Nephron (organoid): ENCODE measurements at regions not wholly inside any gene's neighbourhood (a gene's known extent, or its start where the extent isn't known, plus 50 kb on each side); places are given as distances from the start of the nearest gene placed in this dataset.

Experiments used
- H3K27ac Mint-ChIP-seq, 3 experiments: 2 replicates each; pipeline ENCODE4 v1.8.0; 2020; ENCODE audit warnings: mixed read lengths in 3 of 3, mild to moderate bottlenecking in 2 of 3, moderate library complexity in 1 of 3
- H3K27me3 Mint-ChIP-seq: 2 replicates; pipeline ENCODE4 v1.8.0; 2021; ENCODE audit warnings: low read depth, mild to moderate bottlenecking, moderate library complexity, mixed read lengths
- H3K36me3 Mint-ChIP-seq: 2 replicates; pipeline ENCODE4 v1.8.0; 2020; ENCODE audit warnings: low read depth, mixed read lengths
- H3K4me1 Mint-ChIP-seq: 2 replicates; pipeline ENCODE4 v1.8.0; 2020; ENCODE audit warnings: mixed read lengths
- H3K4me3 Mint-ChIP-seq, 3 experiments: 2 replicates each; pipeline ENCODE4 v1.8.0; 2020; ENCODE audit warnings: mild to moderate bottlenecking in 3 of 3, mixed read lengths in 3 of 3, moderate library complexity in 2 of 3
- H3K9me3 Mint-ChIP-seq: 2 replicates; pipeline ENCODE4 v1.8.0; 2020; ENCODE audit warnings: mixed read lengths
- TF ChIP-seq, protein P1 (sequence below), 3 experiments: fragments of 200-600 bp; sonication (generic); IDR thresholded peaks; one replicate each; pipeline ENCODE4 v1.5.0; 2021; ENCODE audit warnings: antibody characterized with exemption in 3 of 3; ENCODE audit not compliant: unreplicated experiment in 3 of 3

DNA sequence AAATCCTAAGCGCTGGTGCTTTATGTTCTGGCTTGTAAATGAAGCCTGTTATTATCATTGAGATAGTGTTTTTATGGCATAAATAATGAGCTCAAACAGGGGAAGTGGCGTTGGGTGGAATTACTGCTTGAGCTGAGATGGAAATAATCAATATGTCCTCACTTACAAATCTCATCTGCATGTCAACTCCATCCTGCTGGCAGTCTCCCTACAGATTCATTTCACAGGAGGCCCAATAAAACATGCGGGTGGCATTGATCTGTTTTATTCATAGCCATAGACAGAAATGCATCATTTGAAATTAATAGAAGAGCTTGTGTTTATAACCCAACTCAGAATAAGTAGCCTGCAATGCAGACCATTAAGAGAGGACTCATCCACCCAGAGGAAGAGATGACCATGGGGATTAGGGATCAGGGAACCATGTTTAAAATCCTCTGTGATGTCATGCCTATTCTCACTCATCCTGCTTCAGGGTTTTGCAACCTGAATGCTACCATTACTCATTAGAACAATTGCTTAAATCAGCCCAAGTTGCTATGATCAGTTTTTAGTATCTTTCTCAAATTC lies 680.4 kb downstream of the TLR4 start:
- H3K4me1 Mint-ChIP-seq: no peaks in the 10 kb centered on the region
- H3K4me3 Mint-ChIP-seq: no peak overlapping the region
- no peak overlapping the region for H3K27ac Mint-ChIP-seq

GRCh38 chr9:118395415-118395814 lies 691.2 kb downstream of the TLR4 start:
- no peak overlapping the region for H3K4me3 Mint-ChIP-seq
- TF ChIP-seq, protein P1, sequence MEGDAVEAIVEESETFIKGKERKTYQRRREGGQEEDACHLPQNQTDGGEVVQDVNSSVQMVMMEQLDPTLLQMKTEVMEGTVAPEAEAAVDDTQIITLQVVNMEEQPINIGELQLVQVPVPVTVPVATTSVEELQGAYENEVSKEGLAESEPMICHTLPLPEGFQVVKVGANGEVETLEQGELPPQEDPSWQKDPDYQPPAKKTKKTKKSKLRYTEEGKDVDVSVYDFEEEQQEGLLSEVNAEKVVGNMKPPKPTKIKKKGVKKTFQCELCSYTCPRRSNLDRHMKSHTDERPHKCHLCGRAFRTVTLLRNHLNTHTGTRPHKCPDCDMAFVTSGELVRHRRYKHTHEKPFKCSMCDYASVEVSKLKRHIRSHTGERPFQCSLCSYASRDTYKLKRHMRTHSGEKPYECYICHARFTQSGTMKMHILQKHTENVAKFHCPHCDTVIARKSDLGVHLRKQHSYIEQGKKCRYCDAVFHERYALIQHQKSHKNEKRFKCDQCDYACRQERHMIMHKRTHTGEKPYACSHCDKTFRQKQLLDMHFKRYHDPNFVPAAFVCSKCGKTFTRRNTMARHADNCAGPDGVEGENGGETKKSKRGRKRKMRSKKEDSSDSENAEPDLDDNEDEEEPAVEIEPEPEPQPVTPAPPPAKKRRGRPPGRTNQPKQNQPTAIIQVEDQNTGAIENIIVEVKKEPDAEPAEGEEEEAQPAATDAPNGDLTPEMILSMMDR (IDR thresholded peaks at IDR 0.05; ENCODE audit: unreplicated experiment in 3 of 3): no peak
- no peaks in the 10 kb centered on the region for H3K27me3 Mint-ChIP-seq
- no peaks in the 10 kb centered on the region for H3K4me1 Mint-ChIP-seq
- no peaks in the 10 kb centered on the region for H3K9me3 Mint-ChIP-seq
- H3K36me3 Mint-ChIP-seq: no peaks in the 10 kb centered on the region
- H3K27ac Mint-ChIP-seq: no peak overlapping the region

More for the DNA sequence above, 680.4 kb downstream of the TLR4 start:
- Mint-ChIP-seq H3K27me3 (no peaks in the 10 kb centered on the region), H3K9me3 (no peaks in the 10 kb centered on the region), H3K36me3 (no peaks in the 10 kb centered on the region)
- TF ChIP-seq, protein P1 (IDR thresholded peaks at IDR 0.05; ENCODE audit: unreplicated experiment in 3 of 3): no peak

DNA sequence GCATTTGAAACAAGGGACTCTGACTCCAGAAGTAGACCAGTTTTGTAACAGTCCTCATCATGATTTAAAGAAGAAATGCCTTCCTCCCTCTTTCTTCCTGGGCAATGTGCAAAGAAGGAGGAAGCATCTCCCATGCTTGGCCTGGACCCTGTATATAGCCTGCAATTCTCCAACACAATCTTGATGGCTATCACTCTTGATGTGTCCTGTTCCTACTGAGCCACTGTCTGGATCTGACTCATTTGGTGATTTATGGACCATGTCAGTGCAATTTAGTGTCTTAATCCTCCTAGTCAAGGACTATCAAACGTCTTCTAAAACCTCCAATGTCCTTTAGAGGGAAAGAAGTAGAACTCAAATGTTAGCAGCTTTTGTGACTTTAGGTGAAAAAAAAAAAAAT lies 697.3 kb downstream of the TLR4 start:
- H3K4me3 Mint-ChIP-seq: no peak overlapping the region
- TF ChIP-seq, protein P1 (IDR thresholded peaks at IDR 0.05; ENCODE audit: unreplicated experiment in 3 of 3): no peak
- no peak overlapping the region for H3K27ac Mint-ChIP-seq
- H3K27me3 Mint-ChIP-seq: no peaks in the 10 kb centered on the region
- H3K4me1 Mint-ChIP-seq: no peaks in the 10 kb centered on the region
- no peaks in the 10 kb centered on the region for H3K36me3 Mint-ChIP-seq
- H3K9me3 Mint-ChIP-seq: no peaks in the 10 kb centered on the region

- H3K9me3 Mint-ChIP-seq: no peaks in the 10 kb centered on the region
- no peak overlapping the region for H3K4me3 Mint-ChIP-seq
- peaks cover 4% of the 10 kb centered on the region for H3K27me3 Mint-ChIP-seq
- H3K27ac Mint-ChIP-seq: no peak overlapping the region
- H3K4me1 Mint-ChIP-seq: peaks cover 15% of the 10 kb centered on the region
- TF ChIP-seq, protein P1 (IDR thresholded peaks at IDR 0.05; ENCODE audit: unreplicated experiment in 3 of 3): no peak
- H3K36me3 Mint-ChIP-seq: no peaks in the 10 kb centered on the region
These were observed 710.5 kb downstream of the TLR4 start for GRCh38 chr9:118414676-118415075.

DNA sequence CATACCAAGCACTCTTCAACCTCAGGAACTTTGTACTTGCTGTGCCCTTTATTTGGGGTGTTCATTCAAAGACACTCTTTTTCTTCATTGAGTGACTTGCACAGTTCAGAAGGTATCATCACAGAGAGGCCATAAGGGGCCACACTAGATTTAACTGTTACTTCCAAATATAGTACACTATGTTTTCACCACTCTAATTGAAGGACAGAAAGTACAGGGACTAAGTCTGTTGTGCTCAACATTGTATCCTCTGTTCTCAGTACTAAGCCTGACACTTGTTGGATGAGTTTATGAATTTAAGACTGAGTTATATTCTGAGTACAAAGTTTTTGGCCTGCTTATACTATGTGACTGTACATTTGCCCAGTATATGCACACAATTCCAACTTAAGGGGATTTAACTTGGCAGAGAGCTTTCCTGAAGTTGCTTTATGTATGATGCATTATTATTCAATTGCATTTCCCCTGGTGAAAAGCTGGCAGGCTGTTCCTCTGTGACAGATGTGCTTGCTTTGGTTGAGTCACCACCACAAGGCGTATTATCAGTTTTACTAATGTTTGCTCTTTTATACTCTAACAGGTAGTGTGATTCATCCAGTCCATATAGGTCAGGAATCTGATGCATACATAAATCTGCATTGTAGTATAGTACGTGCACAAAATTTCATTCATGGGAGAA lies 714.8 kb downstream of the TLR4 start:
- Mint-ChIP-seq H3K27me3 (peaks cover 4% of the 10 kb centered on the region), H3K4me3 (no peak overlapping the region), H3K9me3 (no peaks in the 10 kb centered on the region), H3K27ac (no peak overlapping the region), H3K36me3 (no peaks in the 10 kb centered on the region), H3K4me1 (peaks cover 15% of the 10 kb centered on the region)
- TF ChIP-seq, protein P1 (IDR thresholded peaks at IDR 0.05; ENCODE audit: unreplicated experiment in 3 of 3): no peak

DNA sequence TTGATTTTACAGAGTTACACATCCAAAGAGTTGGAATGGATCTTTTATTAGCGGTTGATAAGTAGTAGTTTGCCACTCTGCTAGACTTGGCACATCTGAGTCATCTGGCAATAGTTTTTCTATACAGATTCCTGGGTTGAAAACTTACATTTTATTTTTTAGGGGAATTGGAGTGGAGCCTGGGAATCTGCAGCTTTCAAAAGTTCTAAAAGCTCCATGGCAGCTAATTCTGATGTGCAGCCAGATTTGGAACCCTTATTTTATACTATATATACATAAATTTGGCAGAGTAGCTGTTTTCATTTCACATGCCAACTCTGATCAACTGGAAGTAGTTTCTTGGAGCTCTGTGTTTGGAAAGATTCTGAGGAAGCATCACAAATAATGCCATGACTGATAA lies 715.5 kb downstream of the TLR4 start:
- Mint-ChIP-seq H3K4me3 (no peak overlapping the region), H3K9me3 (no peaks in the 10 kb centered on the region), H3K36me3 (no peaks in the 10 kb centered on the region), H3K27ac (no peak overlapping the region), H3K4me1 (peaks cover 15% of the 10 kb centered on the region), H3K27me3 (peaks cover 4% of the 10 kb centered on the region)
- TF ChIP-seq, protein P1 (IDR thresholded peaks at IDR 0.05; ENCODE audit: unreplicated experiment in 3 of 3): no peak
